Left lung (tissue), 4 donors: ENCODE measurements at regions not wholly inside any gene's neighbourhood (a gene's known extent, or its start where the extent isn't known, plus 50 kb on each side); places are given as distances from the start of the nearest gene placed in this dataset.

ENCODE experiments used
- ATAC-seq: fragments of 200-7000 bp; cut with Tn5 transposase; one replicate; pipeline ENCODE4 v1.9.1; 2020; ENCODE audit warnings: moderate library complexity
- DNase-seq, 4 donors: peaks; one replicate each; pipeline ENCODE4 v3.0.0-alpha.2; 2013 to 2020
- H3K27ac ChIP-seq, 2 donors: fragments of 200-600 bp; sonication (generic) in 1 of 2; one replicate each; pipeline versions ENCODE4 v1.5.0 to v1.8.0; 2020 to 2021
- H3K27me3 ChIP-seq, 2 donors: fragments of 200-600 bp; sonication (generic) in 1 of 2; one replicate each; pipeline versions ENCODE4 v1.5.0 to v1.8.0; 2020 to 2021
- H3K36me3 ChIP-seq, 2 donors: fragments of 200-600 bp; sonication (generic) in 1 of 2; one replicate each; pipeline versions ENCODE4 v1.5.0 to v1.8.0; 2020 to 2021
- H3K4me1 ChIP-seq, 2 donors: fragments of 200-600 bp; one replicate each; pipeline ENCODE4 v1.8.0; 2021
- H3K4me3 ChIP-seq, 2 donors: fragments of 200-600 bp; sonication (generic) in 1 of 2; one replicate each; pipeline versions ENCODE4 v1.5.0 to v1.8.0; 2020 to 2021; ENCODE audit warnings: mild to moderate bottlenecking in 1 of 2
- H3K9me3 ChIP-seq, 2 donors: fragments of 200-600 bp; sonication (generic) in 1 of 2; one replicate each; pipeline versions ENCODE4 v1.5.0 to v1.8.0; 2020 to 2021
- intact Hi-C, 2 donors: fragments of 100-400 bp; cut with DNase I; formaldehyde crosslinking; loops; one replicate each; pipeline versions ENCODE4 v1.11.2 to v1.14.2; 2022
- TF ChIP-seq, protein P1 (sequence below), 2 donors: fragments of 200-600 bp; sonication (generic) in 1 of 2; IDR thresholded peaks; one replicate each; pipeline versions ENCODE4 v1.5.0 to v1.8.0; 2021; ENCODE audit warnings: antibody characterized with exemption in 2 of 2
- donor health status: DM: no; HTN: yes; CAD: no.
- donor health status: DM: no; HTN: no; CAD: no.

DNA sequence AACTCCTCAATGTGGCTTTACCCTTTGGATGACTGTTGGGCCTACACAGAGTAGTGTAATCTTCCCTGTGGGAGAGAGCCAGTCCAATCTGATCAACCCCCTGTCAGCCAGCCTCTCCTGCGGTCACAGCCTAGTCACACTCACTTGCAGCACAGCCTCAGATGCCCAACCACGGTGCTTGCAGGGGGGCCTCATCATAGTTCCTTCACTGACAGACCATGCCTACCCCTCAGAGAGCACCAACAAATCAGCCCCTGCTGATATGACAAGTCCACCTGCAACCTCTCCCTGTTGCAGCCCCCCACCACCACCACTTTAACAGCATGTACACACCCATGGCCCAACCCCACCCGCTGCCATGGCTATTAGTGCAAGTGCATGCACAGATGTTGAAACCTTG is 146.8 kb downstream of the HMGN5 start:
- no peaks in the 10 kb centered on the region for H3K9me3 ChIP-seq
- no peak overlapping the region for H3K4me3 ChIP-seq
- H3K27me3 ChIP-seq = no peaks in the 10 kb centered on the region
- TF ChIP-seq, protein P1, sequence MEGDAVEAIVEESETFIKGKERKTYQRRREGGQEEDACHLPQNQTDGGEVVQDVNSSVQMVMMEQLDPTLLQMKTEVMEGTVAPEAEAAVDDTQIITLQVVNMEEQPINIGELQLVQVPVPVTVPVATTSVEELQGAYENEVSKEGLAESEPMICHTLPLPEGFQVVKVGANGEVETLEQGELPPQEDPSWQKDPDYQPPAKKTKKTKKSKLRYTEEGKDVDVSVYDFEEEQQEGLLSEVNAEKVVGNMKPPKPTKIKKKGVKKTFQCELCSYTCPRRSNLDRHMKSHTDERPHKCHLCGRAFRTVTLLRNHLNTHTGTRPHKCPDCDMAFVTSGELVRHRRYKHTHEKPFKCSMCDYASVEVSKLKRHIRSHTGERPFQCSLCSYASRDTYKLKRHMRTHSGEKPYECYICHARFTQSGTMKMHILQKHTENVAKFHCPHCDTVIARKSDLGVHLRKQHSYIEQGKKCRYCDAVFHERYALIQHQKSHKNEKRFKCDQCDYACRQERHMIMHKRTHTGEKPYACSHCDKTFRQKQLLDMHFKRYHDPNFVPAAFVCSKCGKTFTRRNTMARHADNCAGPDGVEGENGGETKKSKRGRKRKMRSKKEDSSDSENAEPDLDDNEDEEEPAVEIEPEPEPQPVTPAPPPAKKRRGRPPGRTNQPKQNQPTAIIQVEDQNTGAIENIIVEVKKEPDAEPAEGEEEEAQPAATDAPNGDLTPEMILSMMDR (IDR thresholded peaks at IDR 0.05) = no peak
- no peaks in the 10 kb centered on the region for H3K4me1 ChIP-seq
- no peaks in the 10 kb centered on the region for H3K36me3 ChIP-seq
- DNase-seq (no peak), ATAC-seq (no peak)
- no peak overlapping the region for H3K27ac ChIP-seq
- intact Hi-C loops = no loop called here

DNA sequence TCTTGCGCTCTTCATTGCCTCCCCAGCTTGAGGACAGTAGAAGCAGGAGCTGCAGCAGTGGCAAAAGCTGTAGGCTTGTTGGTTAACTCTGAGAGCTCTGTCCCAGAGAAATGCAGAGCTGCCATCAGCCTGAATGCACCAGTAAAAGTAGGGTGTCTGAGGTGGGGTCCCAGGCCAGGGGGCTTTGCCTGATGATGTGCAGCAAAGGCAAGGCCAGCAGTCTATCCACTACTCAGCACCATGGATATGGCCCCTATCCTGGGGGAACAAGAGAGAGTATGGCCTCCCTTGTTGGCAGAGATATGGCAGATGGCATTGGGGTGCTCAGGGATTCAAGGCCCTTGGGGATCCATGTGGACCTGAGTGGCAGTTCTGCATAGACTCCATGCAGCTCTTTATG is 180.2 kb downstream of the HMGN5 start:
- intact Hi-C loops = no loop called here
- H3K36me3 ChIP-seq = no peaks in the 10 kb centered on the region
- H3K4me1 ChIP-seq = no peaks in the 10 kb centered on the region
- H3K4me3 ChIP-seq = no peak overlapping the region
- TF ChIP-seq, protein P1 (IDR thresholded peaks at IDR 0.05) = no peak
- no peak for DNase-seq
- H3K9me3 ChIP-seq = no peaks in the 10 kb centered on the region
- no peak overlapping the region for H3K27ac ChIP-seq
- no peak for ATAC-seq
- H3K27me3 ChIP-seq = no peaks in the 10 kb centered on the region

DNA sequence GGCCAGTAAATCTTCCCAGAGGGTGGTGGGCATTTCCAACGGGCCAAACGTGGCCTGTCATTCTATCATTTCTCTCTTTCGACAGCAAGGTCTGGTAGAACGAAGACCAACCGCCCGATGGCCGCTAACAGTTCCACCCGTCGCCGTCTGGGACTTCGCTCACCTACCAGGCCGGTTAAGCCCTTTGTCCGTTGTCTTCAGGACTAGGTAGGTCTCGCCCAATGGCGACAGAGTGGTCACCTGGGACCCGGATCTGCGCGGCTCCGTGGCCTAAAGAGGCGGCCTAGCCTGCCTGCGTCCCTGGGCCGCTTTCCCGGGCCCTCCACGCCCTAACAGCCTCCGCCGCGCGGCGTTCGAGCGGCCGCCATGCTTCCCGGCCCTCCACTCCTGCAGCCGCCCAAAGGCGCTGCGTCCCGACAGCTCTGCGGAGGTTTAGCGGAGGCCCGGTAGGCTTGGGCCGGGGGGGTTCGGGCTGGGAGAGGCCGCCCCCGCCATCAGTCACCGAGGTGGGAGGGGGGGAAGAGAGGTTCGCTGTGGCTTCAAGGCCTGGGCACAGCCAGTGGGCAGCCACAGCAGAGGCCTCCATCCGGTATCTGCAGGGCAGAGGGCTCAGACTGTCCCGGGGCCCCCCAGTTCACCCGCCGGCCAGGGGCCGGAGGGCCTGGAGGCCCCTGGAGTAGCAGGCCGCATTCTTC is 194.0 kb upstream of the BRWD3 start:
- no peaks in the 10 kb centered on the region for H3K9me3 ChIP-seq
- TF ChIP-seq, protein P1 (IDR thresholded peaks at IDR 0.05) = no peak
- intact Hi-C loops = no loop called here
- H3K4me1 ChIP-seq = no peaks in the 10 kb centered on the region
- H3K36me3 ChIP-seq = no peaks in the 10 kb centered on the region
- H3K4me3 ChIP-seq = no peak overlapping the region
- ATAC-seq = no peak
- peak in 1 of 4 donors; percentile 33 for DNase-seq
- no peak overlapping the region for H3K27ac ChIP-seq
- no peaks in the 10 kb centered on the region for H3K27me3 ChIP-seq

DNA sequence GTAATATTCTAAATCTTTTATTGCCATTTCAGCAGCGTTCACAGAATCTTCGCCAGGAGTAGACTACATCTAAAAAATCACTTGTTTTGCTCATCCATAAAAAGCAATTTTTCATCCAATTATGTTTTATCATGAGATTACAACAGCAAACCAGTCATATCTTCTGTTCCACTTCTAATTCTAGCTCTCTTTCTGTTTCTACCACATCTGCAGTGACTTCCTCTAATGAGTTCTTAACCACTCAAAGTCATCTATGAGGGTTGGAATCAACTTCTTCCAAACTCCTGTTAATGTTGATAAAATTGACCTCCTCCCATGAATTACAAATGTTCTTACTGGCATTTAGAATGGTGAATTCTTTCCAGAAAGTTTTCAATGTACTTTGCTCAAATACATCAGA is 174.4 kb upstream of the BRWD3 start:
- intact Hi-C loops = no loop called here
- ATAC-seq (no peak), DNase-seq (no peak)
- H3K36me3 ChIP-seq = no peaks in the 10 kb centered on the region
- no peak overlapping the region for H3K4me3 ChIP-seq
- H3K27ac ChIP-seq = no peak overlapping the region
- TF ChIP-seq, protein P1 (IDR thresholded peaks at IDR 0.05) = no peak
- no peaks in the 10 kb centered on the region for H3K9me3 ChIP-seq
- no peaks in the 10 kb centered on the region for H3K4me1 ChIP-seq
- H3K27me3 ChIP-seq = no peaks in the 10 kb centered on the region
